ENCODE measurements at regions not wholly inside any gene's neighbourhood (a gene's known extent, or its start where the extent isn't known, plus 50 kb on each side); places are given as distances from the start of the nearest gene placed in this dataset.
A peak's percentile ranks its signal among the peaks of the same experiment; 100 is the strongest.

GRCh38 chr3:59542276-59542675 lies 492.5 kb upstream of the CFAP20DC start:
- POLR2A ChIA-PET = no interaction called here
- Mint-ChIP-seq H3K27ac (no peak overlapping the region), H3K36me3 (ENCODE audit: low read depth) (no peaks in the 10 kb centered on the region), H3K4me3 (no peak overlapping the region), H3K27me3 (no peaks in the 10 kb centered on the region), H3K4me1 (peaks cover 36% of the 10 kb centered on the region), H3K9me3 (no peaks in the 10 kb centered on the region)
- peak; percentile 8 for DNase-seq
- CTCF ChIA-PET = interaction anchor here (0.9 to 1.5 kb wide), 2 partner anchors 11 to 16 kb away, joined by 3 to 6 read pairs; no protein-coding TSS in a partner anchor

DNA sequence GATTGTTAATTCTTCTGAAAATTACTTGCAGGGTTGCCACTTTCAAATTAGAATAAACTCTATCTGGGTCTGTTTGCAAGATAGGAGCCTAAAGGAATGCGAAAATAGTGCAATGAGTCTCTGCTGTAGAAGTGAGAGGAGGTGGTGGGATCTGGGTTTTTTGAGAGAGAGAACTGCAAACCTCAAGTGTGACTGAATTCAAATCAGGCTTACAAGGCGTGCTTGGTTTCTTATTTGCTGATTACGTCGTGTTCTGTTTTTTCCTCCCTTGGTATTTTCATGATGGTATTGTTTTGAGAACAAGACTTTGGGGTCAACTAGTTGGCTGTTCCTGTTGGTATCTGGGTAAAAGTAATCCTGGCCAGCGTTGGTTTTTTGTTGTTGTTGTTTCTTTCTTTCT lies 490.9 kb upstream of the CFAP20DC start:
- no peak overlapping the region for H3K27ac Mint-ChIP-seq
- ChIA-PET POLR2A (no interaction called here), CTCF (no interaction called here)
- no peaks in the 10 kb centered on the region for H3K9me3 Mint-ChIP-seq
- peaks cover 36% of the 10 kb centered on the region for H3K4me1 Mint-ChIP-seq
- H3K4me3 Mint-ChIP-seq = no peak overlapping the region
- H3K27me3 Mint-ChIP-seq = no peaks in the 10 kb centered on the region
- DNase-seq = no peak
- no peaks in the 10 kb centered on the region for H3K36me3 Mint-ChIP-seq (ENCODE audit: low read depth)

- ChIA-PET CTCF (no interaction called here), POLR2A (no interaction called here)
- Mint-ChIP-seq H3K4me1 (peaks cover 36% of the 10 kb centered on the region), H3K27ac (no peak overlapping the region), H3K9me3 (no peaks in the 10 kb centered on the region), H3K27me3 (no peaks in the 10 kb centered on the region), H3K4me3 (no peak overlapping the region), H3K36me3 (ENCODE audit: low read depth) (no peaks in the 10 kb centered on the region)
- DNase-seq = no peak
These were observed 490.4 kb upstream of the CFAP20DC start for GRCh38 chr3:59540241-59540640.

- Mint-ChIP-seq H3K4me1 (peaks cover 33% of the 10 kb centered on the region), H3K36me3 (ENCODE audit: low read depth) (no peaks in the 10 kb centered on the region), H3K27me3 (no peaks in the 10 kb centered on the region), H3K4me3 (no peak overlapping the region), H3K9me3 (no peaks in the 10 kb centered on the region), H3K27ac (no peak overlapping the region)
- ChIA-PET CTCF (no interaction called here), POLR2A (no interaction called here)
- DNase-seq = no peak
These were observed 489.1 kb upstream of the CFAP20DC start for GRCh38 chr3:59538753-59539432.

GRCh38 chr3:59535791-59536221 lies 486.0 kb upstream of the CFAP20DC start:
- no peak for DNase-seq
- H3K27ac Mint-ChIP-seq = no peak overlapping the region
- H3K4me1 Mint-ChIP-seq = peaks cover 10% of the 10 kb centered on the region
- POLR2A ChIA-PET = no interaction called here
- peaks cover 2% of the 10 kb centered on the region for H3K9me3 Mint-ChIP-seq
- H3K27me3 Mint-ChIP-seq = no peaks in the 10 kb centered on the region
- CTCF ChIA-PET = no interaction called here
- H3K36me3 Mint-ChIP-seq (ENCODE audit: low read depth) = no peaks in the 10 kb centered on the region
- H3K4me3 Mint-ChIP-seq = no peak overlapping the region

- DNase-seq = no peak
- ChIA-PET POLR2A (no interaction called here), CTCF (interaction anchor here (0.7 kb wide), 2 partner anchors 11 to 13 kb away, joined by 3 read pairs; no protein-coding TSS in a partner anchor)
- Mint-ChIP-seq H3K27me3 (no peaks in the 10 kb centered on the region), H3K27ac (no peak overlapping the region), H3K4me1 (peaks cover 6% of the 10 kb centered on the region), H3K36me3 (ENCODE audit: low read depth) (no peaks in the 10 kb centered on the region), H3K4me3 (no peak overlapping the region), H3K9me3 (peaks cover 8% of the 10 kb centered on the region)
These were observed 482.2 kb upstream of the CFAP20DC start for GRCh38 chr3:59531994-59532393.

DNA sequence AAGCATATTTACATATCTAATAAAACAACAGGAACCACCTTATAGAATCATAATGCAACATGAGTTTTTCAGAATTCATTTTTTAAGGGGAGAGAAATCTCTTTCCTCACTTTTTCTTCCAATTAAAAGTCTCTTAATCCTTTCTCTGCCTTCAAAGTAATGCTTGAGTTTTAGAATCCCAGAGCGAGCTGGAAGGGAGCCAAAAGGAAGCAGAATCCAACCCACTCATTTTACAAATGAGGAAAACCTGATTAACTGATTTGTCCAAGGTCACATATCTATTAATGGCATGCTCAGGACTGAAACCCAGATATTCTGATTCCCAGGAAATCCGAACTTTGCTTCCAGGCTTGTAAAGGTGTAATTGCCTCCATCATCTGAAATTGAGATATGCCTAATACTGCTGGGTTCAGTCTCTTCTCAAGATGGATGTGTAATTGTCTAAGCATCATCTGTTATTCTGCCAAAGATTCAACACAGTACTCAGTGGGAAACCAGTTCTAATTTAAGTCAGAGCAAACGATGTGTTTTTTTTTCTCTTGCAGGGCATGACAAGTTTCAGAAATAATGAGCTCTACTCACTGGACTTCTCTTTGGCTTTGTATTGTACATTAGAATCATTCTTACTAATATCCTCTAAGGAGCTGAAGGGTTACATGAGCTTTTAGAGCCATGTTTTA lies 481.4 kb upstream of the CFAP20DC start:
- H3K36me3 Mint-ChIP-seq (ENCODE audit: low read depth) = peaks cover 2% of the 10 kb centered on the region
- H3K27me3 Mint-ChIP-seq = no peaks in the 10 kb centered on the region
- H3K27ac Mint-ChIP-seq = no peak overlapping the region
- H3K4me1 Mint-ChIP-seq = peaks cover 9% of the 10 kb centered on the region
- no peak overlapping the region for H3K4me3 Mint-ChIP-seq
- DNase-seq = no peak
- ChIA-PET CTCF (interaction anchor here (0.7 kb wide), 2 partner anchors 11 to 12 kb away, joined by 3 read pairs; no protein-coding TSS in a partner anchor), POLR2A (no interaction called here)
- peaks cover 8% of the 10 kb centered on the region for H3K9me3 Mint-ChIP-seq

DNA sequence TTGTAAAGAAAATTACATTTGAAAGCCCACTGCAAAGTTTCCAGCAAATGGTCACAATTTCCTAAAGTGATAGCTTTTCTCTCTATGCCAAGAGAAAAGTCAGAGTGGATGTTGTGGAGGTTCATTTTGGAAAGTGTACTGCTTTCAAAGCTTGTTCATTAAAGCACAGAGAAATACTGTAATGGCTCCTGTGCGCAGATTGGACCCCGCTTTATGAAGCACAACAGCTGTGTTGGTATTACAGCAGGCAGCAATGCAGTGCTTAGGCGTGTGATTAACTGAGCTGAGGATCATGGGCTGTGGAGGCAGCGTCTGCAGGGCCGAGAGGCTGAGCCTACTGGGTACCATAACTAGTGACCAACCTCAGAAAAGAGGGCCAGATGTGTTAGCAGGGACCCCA lies 478.4 kb upstream of the CFAP20DC start:
- POLR2A ChIA-PET = no interaction called here
- Mint-ChIP-seq H3K36me3 (ENCODE audit: low read depth) (peaks cover 6% of the 10 kb centered on the region), H3K4me3 (no peak overlapping the region), H3K27me3 (no peaks in the 10 kb centered on the region), H3K27ac (no peak overlapping the region), H3K9me3 (peaks cover 23% of the 10 kb centered on the region), H3K4me1 (peaks cover 9% of the 10 kb centered on the region)
- CTCF ChIA-PET = interaction anchor here (0.5 to 1.1 kb wide), 2 partner anchors 17 to 172 kb away, joined by 3 read pairs; no protein-coding TSS in a partner anchor
- DNase-seq = no peak

DNA sequence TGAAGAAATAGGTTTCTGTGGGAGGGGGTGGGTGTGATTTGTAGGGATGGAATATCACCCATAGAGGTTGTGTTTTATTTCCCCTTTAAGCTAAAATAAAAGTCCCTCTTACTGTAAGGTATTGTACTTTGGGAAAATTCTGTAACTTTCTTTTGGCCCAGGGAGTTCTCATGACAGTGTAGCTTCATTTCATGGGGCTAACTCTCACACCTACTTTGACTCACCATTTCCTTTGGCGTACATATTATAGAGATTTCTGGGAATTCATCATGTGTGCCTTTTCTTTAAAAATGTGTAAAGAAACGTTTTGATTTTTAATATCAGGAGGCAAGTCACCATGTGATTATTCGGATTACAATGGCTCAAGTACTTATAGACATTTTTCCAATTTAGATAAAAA lies 477.7 kb upstream of the CFAP20DC start:
- peaks cover 25% of the 10 kb centered on the region for H3K9me3 Mint-ChIP-seq
- ChIA-PET CTCF (interaction anchor here (1.1 kb wide), 1 partner anchor 16 kb away, joined by 3 read pairs; no protein-coding TSS in a partner anchor), POLR2A (no interaction called here)

DNA sequence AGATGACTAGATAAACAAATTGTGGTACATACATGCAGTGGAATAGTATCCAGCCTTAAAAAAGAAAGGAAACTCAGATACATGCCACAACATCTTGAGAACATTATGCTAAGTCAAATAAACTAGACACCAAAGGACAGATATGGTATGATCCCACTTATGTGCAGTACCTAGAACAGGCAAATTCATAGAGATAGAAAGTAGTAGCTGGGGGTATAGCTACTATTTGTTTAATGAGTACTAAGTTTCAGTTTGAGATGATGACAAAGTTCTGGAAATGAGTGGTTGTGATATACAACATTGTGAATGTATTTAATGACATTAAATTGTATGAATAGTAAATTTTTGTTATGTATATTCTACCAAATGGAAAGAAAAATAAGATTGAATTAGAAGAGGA lies 477.2 kb upstream of the CFAP20DC start:
- DNase-seq = no peak
- POLR2A ChIA-PET = no interaction called here
- Mint-ChIP-seq H3K27ac (no peak overlapping the region), H3K27me3 (no peaks in the 10 kb centered on the region), H3K4me1 (peaks cover 9% of the 10 kb centered on the region), H3K4me3 (no peak overlapping the region), H3K9me3 (peaks cover 30% of the 10 kb centered on the region), H3K36me3 (ENCODE audit: low read depth) (peaks cover 6% of the 10 kb centered on the region)
- CTCF ChIA-PET = interaction anchor here (0.6 to 1.1 kb wide), 2 partner anchors 15 to 203 kb away, joined by 3 read pairs; no protein-coding TSS in a partner anchor

More for the DNA sequence above, 477.7 kb upstream of the CFAP20DC start:
- Mint-ChIP-seq H3K4me3 (no peak overlapping the region), H3K27me3 (no peaks in the 10 kb centered on the region), H3K4me1 (peaks cover 9% of the 10 kb centered on the region), H3K36me3 (ENCODE audit: low read depth) (peaks cover 6% of the 10 kb centered on the region), H3K27ac (no peak overlapping the region)
- DNase-seq = no peak

GRCh38 chr3:59522550-59522949 lies 472.7 kb upstream of the CFAP20DC start:
- no peak for DNase-seq
- ChIA-PET POLR2A (no interaction called here), CTCF (interaction anchor here (0.6 to 1.9 kb wide), 4 partner anchors 9 to 303 kb away, joined by 3 to 5 read pairs (median 4); no protein-coding TSS in a partner anchor)
- peaks cover 32% of the 10 kb centered on the region for H3K9me3 Mint-ChIP-seq
- H3K27ac Mint-ChIP-seq = no peak overlapping the region
- H3K4me3 Mint-ChIP-seq = no peak overlapping the region
- H3K4me1 Mint-ChIP-seq = peaks cover 9% of the 10 kb centered on the region
- no peaks in the 10 kb centered on the region for H3K27me3 Mint-ChIP-seq
- H3K36me3 Mint-ChIP-seq (ENCODE audit: low read depth) = peaks cover 6% of the 10 kb centered on the region

GRCh38 chr3:59519094-59519493 lies 469.3 kb upstream of the CFAP20DC start:
- H3K36me3 Mint-ChIP-seq (ENCODE audit: low read depth) = no peaks in the 10 kb centered on the region
- no peak for DNase-seq
- H3K9me3 Mint-ChIP-seq = peaks cover 17% of the 10 kb centered on the region
- peaks cover 3% of the 10 kb centered on the region for H3K4me1 Mint-ChIP-seq
- CTCF ChIA-PET = interaction anchor here (1.2 kb wide), 1 partner anchor 13 kb away, joined by 3 read pairs; no protein-coding TSS in a partner anchor
- H3K27me3 Mint-ChIP-seq = no peaks in the 10 kb centered on the region
- H3K4me3 Mint-ChIP-seq = no peak overlapping the region
- H3K27ac Mint-ChIP-seq = no peak overlapping the region
- POLR2A ChIA-PET = no interaction called here

GRCh38 chr3:59518283-59519055 lies 468.6 kb upstream of the CFAP20DC start:
- CTCF ChIA-PET = interaction anchor here (1.2 kb wide), 1 partner anchor 13 kb away, joined by 3 read pairs; no protein-coding TSS in a partner anchor
- peaks cover 15% of the 10 kb centered on the region for H3K9me3 Mint-ChIP-seq
- peaks cover 3% of the 10 kb centered on the region for H3K4me1 Mint-ChIP-seq
- H3K36me3 Mint-ChIP-seq (ENCODE audit: low read depth) = no peaks in the 10 kb centered on the region
- DNase-seq = no peak
- no peak overlapping the region for H3K4me3 Mint-ChIP-seq
- H3K27me3 Mint-ChIP-seq = no peaks in the 10 kb centered on the region
- POLR2A ChIA-PET = no interaction called here
- no peak overlapping the region for H3K27ac Mint-ChIP-seq
